ENCODE measurements at regions not wholly inside any gene's neighbourhood (a gene's known extent, or its start where the extent isn't known, plus 50 kb on each side); places are given as distances from the start of the nearest gene placed in this dataset.

- TF ChIP-seq, protein P1, sequence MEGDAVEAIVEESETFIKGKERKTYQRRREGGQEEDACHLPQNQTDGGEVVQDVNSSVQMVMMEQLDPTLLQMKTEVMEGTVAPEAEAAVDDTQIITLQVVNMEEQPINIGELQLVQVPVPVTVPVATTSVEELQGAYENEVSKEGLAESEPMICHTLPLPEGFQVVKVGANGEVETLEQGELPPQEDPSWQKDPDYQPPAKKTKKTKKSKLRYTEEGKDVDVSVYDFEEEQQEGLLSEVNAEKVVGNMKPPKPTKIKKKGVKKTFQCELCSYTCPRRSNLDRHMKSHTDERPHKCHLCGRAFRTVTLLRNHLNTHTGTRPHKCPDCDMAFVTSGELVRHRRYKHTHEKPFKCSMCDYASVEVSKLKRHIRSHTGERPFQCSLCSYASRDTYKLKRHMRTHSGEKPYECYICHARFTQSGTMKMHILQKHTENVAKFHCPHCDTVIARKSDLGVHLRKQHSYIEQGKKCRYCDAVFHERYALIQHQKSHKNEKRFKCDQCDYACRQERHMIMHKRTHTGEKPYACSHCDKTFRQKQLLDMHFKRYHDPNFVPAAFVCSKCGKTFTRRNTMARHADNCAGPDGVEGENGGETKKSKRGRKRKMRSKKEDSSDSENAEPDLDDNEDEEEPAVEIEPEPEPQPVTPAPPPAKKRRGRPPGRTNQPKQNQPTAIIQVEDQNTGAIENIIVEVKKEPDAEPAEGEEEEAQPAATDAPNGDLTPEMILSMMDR (IDR thresholded peaks at IDR 0.05): no peak
- TF ChIP-seq POLR2A (IDR thresholded peaks at IDR 0.05): no peak
Observed at GRCh38 chr15:69871511-69872134, 226.1 kb downstream of the TLE3 start.
